ENCODE measurements at regions not wholly inside any gene's neighbourhood (a gene's known extent, or its start where the extent isn't known, plus 50 kb on each side); places are given as distances from the start of the nearest gene placed in this dataset.

DNA sequence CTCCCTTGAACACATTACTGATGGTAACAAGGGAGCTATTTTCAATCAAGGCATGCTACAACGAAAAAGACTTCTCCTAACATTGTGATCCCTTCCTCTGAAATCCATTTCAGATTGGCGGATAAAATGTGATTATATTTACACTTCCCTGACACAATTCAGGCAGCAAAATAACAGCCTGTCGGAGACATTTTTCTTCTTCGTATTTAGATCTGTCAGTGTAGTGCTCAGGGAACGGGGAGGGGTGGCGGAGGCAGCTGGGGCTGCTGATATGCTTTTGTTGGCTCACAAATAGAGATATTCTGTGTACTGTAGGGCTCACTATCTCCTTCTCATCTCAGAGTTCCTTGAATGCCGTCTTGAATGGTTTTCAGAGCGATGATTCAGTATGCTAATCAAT is 1261.7 kb upstream of the AUTS2 start:
- no peaks in the 10 kb centered on the region for H3K9me1 ChIP-seq (ENCODE audit: insufficient read depth, low read length)
- DNase-seq (no peak), ATAC-seq (ENCODE audit: low read depth) (no peak)
- dilution Hi-C loops (cut with HindIII; ENCODE audit: low sequenced_read_pairs, unreplicated experiment) = no loop called here
- H2BK5ac ChIP-seq (ENCODE audit: low read depth, low read length, poor library complexity, severe bottlenecking) = no peak overlapping the region
- H3K18ac ChIP-seq (ENCODE audit: low read depth, low read length) = no peak overlapping the region
- no peak overlapping the region for H2AK5ac ChIP-seq (ENCODE audit: low read depth, low read length)
- H3K9ac ChIP-seq (ENCODE audit: low read depth, low read length) = no peak overlapping the region
- no peaks in the 10 kb centered on the region for H3K79me1 ChIP-seq (ENCODE audit: low read depth in 1 of 2, low read length in 2 of 2)
- TF ChIP-seq, protein P1, sequence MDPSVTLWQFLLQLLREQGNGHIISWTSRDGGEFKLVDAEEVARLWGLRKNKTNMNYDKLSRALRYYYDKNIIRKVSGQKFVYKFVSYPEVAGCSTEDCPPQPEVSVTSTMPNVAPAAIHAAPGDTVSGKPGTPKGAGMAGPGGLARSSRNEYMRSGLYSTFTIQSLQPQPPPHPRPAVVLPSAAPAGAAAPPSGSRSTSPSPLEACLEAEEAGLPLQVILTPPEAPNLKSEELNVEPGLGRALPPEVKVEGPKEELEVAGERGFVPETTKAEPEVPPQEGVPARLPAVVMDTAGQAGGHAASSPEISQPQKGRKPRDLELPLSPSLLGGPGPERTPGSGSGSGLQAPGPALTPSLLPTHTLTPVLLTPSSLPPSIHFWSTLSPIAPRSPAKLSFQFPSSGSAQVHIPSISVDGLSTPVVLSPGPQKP (IDR thresholded peaks at IDR 0.05; ENCODE audit: borderline replicate concordance, low read depth, low read length) = no peak
- TF ChIP-seq MAZ (IDR thresholded peaks at IDR 0.05; ENCODE audit: borderline replicate concordance, low read depth, low read length) (no peak), RFX5 (IDR thresholded peaks at IDR 0.05; ENCODE audit: low read depth, low read length) (no peak), FOS (IDR thresholded peaks at IDR 0.05; ENCODE audit: low read depth, low read length) (no peak), CHD1 (IDR thresholded peaks at IDR 0.05; ENCODE audit: low read depth, low read length) (no peak), CEBPB (IDR thresholded peaks at IDR 0.05; ENCODE audit: low read depth, low read length) (no peak), MXI1 (IDR thresholded peaks at IDR 0.05; ENCODE audit: borderline replicate concordance, low read depth, low read length) (no peak), RCOR1 (IDR thresholded peaks at IDR 0.05; ENCODE audit: insufficient replicate concordance, low read length) (no peak), MAFK (IDR thresholded peaks at IDR 0.05; ENCODE audit: low read depth, low read length) (no peak), USF2 (IDR thresholded peaks at IDR 0.05; ENCODE audit: low read depth, low read length) (no peak), POLR2A (IDR thresholded peaks at IDR 0.05; ENCODE audit: low read depth, low read length) (no peak)
- H3K4me2 ChIP-seq (ENCODE audit: low read depth, low read length) = no peak overlapping the region
- H3K9me3 ChIP-seq (ENCODE audit: control insufficient read depth, insufficient read depth, low read length) = peaks cover 7% of the 10 kb centered on the region; the same call in 1 of the 2 replicates
- no peaks in the 10 kb centered on the region for H3K27me3 ChIP-seq (ENCODE audit: control insufficient read depth, insufficient read depth, low read length)
- no CpG with 5 or more reads among the region's 8 CpGs for WGBS, 2 experiments (ENCODE audit: extremely low coverage in 2 of 2, insufficient read length in 1 of 2)
- H4K91ac ChIP-seq (ENCODE audit: insufficient read depth, low read depth, low read length) = no peak overlapping the region
- H4K20me1 ChIP-seq (ENCODE audit: insufficient read depth, low read length) = no peaks in the 10 kb centered on the region
- H4K5ac ChIP-seq (ENCODE audit: low read depth, low read length) = no peak overlapping the region
- in situ Hi-C loops (cut with MboI; ENCODE audit: low sequenced_read_pairs) = no loop called here
- H4K8ac ChIP-seq (ENCODE audit: low read depth in 2 of 2, low read length in 2 of 2) = no peak overlapping the region
- CTCF ChIA-PET = no interaction called here
- H3K4me1 ChIP-seq (ENCODE audit: control insufficient read depth, insufficient read depth, low read length) = no peaks in the 10 kb centered on the region
- H3K4ac ChIP-seq (ENCODE audit: low read depth, low read length) = no peak overlapping the region
- no peak overlapping the region for H2BK20ac ChIP-seq (ENCODE audit: low read depth, low read length)
- H3K36me3 ChIP-seq (ENCODE audit: control insufficient read depth, insufficient read depth, low read length) = no peaks in the 10 kb centered on the region
- H2AK9ac ChIP-seq (replicated peaks; ENCODE audit: low read depth, low read length, poor library complexity) = no peak overlapping the region
- H2BK15ac ChIP-seq (ENCODE audit: low read depth, low read length) = no peak overlapping the region
- POLR2A ChIA-PET (ENCODE audit: unreplicated experiment) = no interaction called here
- H3K56ac ChIP-seq (ENCODE audit: extremely low read depth, insufficient read depth, low read length) = no peak overlapping the region
- no peak overlapping the region for H3K27ac ChIP-seq (ENCODE audit: insufficient read depth, low read length)
- no peak overlapping the region for H3K23ac ChIP-seq (ENCODE audit: low read depth, low read length)
- no peak overlapping the region for H3K4me3 ChIP-seq (ENCODE audit: insufficient read depth, low read depth, low read length)
- no peak overlapping the region for H2AFZ ChIP-seq (replicated peaks; ENCODE audit: low read length, poor library complexity)
- intact Hi-C loops (cut with micrococcal nuclease) = no loop called here
- no peak overlapping the region for H3K14ac ChIP-seq (replicated peaks; ENCODE audit: low read depth, low read length)
- no TSS peak for BruUV-seq (replicated peaks)
- no peak overlapping the region for H2BK120ac ChIP-seq (ENCODE audit: low read depth, low read length)

Data from IMR-90 (cell line).